IPS-NIHi7 (cell line): ENCODE measurements at regions not wholly inside any gene's neighbourhood (a gene's known extent, or its start where the extent isn't known, plus 50 kb on each side); places are given as distances from the start of the nearest gene placed in this dataset.

Source experiments
- DNase-seq: peaks from one replicate; pipeline ENCODE4 v3.0.0; 2012; ENCODE audit warnings: mixed read lengths; ENCODE audit errors: extremely low spot score

DNA sequence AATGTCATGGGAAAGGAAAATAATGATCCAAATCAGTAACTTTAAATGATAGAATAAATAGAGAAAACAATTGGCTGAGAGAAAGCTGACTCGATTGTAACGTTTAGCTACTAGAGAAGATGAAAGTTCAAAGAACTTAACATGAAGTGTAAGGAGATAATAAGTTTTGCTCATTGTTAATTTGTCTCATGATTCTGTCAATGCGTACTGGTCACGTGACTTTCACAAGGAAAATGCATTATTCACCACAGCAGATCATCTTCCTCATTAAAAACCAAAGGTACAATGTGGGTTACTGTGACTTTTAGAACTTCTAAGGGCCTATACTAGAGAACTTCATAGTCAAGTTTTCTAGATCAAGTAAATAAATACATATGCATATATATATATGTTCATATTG is 1207.2 kb downstream of the EFNB2 start:
- DNase-seq = no peak

DNA sequence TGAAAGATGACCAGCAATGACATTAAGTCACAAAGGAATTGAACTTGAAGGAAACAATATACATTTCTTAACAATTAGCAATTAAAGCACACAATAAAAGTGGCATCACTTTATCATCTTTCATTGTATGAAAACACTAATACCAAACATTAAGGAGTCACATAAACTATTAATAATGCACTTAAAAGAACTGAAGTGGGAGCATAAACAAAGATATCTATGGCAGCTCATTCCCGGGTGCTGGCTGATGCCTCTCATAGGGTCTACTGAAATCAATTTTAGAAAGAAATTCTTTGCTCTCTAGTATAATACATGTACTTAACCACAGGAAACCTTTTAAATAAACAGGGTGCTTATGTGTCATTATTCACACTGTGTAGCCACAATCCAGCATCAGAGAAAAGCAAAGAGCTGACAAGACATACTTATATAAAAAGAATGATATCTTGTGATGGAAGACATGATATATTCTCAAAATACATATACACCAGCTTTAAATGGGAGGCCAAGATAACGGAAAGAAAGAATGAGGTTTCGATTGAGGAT is 1207.8 kb downstream of the EFNB2 start:
- no peak for DNase-seq

DNA sequence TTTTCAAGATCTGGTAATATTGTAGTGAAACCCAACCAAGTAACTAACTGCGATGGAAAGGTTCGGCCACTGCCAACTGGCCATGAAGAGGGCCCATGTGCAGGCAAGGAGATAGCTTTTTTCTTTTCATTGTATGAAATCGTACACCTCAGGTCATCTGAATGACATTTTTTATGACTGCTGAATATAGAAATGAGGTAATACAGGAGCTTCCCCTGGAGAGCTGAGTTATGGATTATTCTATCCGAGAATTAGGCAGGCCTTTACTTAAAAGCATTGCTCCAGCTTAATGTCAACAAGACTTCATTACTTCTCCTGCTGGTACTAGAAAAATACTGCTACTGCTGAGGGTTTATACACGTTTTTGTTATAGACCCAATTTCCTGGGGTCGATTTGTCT is 1215.6 kb downstream of the EFNB2 start:
- DNase-seq = no peak

DNA sequence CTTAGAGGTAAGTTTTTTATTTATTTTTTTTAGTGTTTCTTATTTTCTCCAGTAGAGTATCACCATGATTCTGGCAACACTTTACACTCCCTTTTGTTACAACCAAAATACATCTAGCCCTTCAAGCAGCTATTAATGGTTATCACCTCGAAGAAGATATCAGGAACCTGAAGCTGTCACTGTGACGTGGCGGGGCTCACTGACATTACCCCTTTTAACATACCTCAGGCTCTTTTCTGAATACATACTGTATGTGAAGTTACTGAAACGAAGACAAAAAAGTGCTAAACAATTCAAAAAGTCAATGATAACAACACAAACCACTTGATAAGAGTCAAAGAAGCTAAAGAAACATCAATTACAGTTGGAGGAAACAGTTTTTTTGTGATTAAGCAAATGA is 1218.7 kb downstream of the EFNB2 start:
- DNase-seq = no peak

DNA sequence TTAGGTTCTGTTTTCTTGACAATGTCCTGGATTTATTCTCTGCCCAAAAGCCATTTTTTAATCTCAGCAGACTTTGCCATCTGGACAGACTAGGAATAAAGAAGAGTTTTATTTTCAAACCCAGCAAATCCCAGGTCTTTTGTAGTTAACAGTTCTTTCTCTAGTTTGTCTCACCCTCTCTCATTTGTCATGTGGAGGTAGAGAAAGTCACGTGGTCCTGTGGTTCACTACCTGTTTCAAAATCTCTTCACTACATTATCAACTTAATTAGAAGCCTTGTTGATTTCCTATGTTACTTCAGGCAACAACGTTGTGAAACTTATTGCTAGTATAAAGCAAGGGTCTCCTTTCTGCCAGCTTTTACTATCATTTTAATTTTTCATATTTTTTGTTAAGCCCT is 1222.6 kb downstream of the EFNB2 start:
- no peak for DNase-seq

DNA sequence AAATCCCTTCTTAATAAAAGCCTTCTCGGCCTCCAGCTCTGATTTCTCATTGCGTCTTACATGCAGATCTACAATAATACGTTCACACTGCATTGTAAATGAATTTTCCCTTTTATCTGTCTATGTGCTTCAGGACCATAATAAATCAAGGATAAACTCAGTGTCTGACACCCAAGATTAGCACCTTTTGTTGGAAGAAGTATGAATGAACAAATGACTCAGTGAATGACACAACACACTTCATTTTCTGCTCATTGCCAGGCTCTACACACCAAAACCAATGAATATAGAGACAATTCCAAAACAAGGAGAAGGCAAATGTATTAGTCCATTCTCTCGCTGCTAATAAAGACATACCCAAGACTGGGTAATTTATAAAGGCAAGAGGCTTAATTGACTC is 1224.4 kb downstream of the EFNB2 start:
- no peak for DNase-seq

DNA sequence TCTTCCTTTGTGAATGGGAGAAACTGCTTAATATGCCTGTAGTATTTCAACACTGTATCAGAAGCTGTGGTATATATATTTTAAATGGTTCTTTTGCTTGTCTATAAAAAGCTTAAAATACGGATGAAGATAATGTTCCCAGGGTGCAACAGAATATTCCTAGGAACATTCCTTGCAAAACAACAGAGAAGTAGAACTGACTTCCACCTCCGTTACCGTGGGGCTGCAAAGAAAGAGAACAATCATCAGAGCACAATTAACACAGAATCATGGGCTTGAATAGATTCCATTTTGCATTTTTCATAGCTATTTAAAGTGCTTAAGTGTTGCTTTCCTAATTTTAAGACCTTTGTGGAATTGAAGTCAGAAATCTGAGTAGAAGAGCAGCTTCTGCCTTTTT is 1227.7 kb downstream of the EFNB2 start:
- DNase-seq = no peak

DNA sequence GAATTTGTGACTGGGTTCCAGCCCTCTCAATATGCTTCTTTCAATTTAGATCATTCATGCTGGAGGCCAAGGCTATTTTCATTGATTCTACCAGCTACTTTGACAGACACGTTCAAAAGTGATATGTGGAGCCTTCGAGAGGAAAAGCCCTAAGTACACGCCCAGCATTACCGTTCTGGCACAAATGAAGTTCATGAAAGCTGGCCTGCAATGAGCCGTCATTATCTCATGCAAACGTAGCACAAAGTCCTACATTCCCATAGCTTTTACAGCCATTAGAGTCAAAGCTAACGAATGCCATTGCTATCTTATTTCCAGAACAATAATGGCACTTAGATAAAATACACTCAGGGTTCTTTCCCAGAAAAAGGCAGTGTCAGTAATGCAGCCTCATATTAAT is 1237.6 kb downstream of the EFNB2 start:
- DNase-seq = no peak

DNA sequence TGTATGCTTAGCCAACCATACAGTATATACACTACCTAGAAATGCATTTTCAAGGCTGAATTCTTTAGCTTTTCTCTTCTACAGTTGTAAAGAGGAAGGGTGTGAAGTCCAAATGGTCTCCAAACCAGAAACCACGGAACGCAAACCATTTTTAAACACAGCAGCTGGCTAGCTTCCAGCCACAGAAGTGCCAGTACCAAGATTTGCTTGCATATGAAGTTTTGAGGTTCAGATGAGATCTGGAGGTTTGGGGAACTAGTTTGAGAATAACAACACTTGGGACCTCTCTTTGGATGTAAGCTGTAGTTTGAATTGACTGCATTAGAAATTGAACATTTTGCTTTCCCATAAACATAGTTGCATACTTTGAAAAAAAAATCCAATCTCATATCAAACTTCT is 1243.5 kb downstream of the EFNB2 start:
- no peak for DNase-seq

DNA sequence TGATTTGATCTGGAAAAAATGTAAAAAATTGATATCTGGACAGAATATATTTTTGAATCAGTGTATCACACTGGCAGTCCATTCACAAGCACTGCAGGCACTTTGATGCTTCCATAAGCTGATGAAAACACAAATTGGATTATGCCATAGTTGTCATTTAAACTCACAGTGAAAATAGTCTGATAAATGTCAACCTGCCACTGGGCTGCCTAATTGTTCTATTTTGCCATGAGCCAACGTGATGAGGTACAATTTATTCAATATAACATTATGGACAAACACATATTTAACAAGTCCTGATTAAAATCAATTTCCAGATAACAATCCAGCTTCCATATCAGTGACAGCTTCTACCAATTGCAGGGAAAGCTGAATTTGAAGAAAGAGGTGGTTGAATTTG is 1244.9 kb downstream of the EFNB2 start:
- DNase-seq = no peak

DNA sequence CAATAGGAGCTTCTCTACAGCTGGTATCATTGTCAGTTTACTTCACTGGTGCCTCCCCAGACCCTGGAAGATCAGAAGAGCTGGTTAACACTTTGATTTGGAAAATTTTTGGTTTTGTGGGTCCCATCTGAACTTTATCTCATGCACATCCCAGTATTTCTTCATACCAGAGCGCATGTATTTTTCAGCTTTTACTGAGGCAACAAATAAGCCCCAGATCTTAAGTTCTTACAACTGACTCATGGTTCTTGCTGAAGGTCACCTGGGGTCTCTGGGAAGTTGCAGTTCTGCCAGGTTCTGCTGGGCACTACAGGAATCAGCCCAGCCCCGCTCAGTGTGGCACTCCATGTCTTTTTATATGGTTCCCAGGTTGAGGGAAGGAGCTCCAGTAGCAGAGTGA is 1249.9 kb downstream of the EFNB2 start:
- no peak for DNase-seq

DNA sequence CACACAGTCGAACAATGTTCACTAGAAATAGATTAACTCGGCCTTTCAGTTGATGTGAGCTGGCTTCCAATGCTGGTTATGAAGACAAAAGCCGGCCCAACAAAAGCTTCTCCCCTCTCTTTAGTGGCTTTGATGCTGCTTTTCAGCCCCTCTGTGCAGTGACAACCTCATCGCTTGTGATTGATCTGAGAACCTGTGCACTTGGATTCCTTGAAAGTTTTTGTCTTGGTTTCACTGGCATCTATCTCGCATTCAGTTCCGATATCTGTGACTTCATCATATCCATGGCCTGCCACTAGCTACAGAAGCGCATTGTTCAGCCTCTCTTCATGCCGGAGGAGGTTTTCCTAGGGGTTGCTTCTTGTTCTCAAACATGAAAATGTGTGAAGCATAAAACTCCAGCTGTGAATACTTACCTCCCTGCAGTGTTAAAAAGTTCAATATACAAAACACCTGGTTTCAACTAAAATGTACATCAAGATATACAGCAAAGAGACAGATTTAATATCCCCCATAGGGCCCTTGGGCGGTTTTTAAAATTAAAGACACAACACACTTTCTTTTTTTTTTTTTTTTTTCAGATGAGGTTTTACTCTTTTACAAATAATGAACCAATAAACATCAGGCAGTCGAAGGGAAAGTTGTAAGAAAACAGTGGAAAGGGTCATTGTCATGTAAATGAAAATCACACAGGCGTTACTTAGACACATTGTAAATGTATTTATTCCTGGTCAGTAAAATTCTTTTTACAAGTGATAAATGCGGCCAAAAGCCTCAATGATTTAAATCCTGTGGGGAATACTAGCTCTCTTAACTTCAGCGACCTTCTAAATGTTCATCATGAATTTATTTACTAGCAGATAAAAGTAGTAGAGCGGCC is 1252.8 kb downstream of the EFNB2 start:
- no peak for DNase-seq

DNA sequence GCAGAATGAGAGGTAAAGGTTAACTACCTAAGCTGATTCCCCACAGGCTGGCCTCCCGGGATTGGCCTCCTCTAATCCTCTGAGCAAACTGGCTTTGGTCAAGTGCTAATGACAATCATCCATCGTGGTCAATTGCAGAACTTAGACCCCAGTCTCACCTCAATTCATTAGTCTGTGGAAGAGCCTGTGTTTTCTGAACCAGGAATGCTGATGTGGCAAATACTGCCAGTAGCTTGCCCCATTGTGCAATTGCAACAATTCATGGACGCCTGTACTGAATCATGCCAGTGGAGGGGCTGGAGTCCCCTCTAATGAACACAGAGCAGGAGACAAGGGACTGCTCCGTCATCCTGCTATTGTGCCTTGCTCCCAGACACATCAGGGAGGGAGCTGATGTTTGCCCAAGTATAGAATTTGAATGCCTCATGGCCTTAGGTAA is 1256.5 kb downstream of the EFNB2 start:
- DNase-seq = peak; percentile 45

DNA sequence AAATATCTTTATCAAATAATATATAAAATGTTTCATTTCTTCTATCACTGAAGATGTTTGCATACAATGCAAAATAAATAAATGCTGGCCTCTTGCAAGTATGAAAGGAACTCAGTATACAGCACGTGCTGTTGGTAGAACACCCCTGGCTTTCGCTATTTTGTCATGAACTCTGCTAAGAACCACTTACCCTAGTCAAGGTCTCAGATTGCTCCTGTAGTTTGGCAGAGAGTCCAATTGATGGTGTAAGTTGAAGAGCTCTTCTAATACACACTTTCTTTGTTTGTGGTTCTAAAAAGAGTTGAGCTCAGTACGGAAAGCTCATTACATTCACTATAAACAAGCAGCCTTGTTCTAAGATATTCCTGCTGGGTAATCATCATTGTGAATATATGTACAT is 1258.9 kb downstream of the EFNB2 start:
- DNase-seq = no peak

DNA sequence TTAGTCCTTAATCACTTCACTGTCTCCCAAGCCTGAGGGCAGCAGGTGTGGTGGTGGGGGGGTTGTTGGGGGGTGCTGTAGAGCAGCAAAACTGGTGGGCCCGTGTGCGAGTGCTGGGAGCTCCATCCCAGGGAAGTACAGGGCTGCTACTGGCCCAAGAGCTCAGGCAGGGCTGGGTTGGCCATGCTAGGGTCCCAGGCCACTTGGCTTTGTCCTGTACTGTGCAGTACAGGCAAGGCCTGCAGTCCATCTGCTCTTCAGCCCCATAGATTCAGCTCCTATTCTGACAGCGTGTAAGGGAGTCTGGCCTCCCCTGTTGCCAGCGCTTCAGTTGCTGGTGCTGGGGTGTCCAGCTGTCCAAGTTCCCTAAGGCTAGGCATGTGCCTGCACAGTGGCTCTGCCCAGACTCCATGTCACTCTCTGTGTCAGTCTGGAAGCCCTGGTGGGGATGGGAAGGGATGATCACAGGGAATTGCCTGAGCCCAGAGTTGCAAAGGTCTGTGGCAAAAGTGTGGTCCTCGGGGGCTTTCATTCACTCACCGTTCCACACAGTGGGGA is 1261.7 kb downstream of the EFNB2 start:
- no peak for DNase-seq

DNA sequence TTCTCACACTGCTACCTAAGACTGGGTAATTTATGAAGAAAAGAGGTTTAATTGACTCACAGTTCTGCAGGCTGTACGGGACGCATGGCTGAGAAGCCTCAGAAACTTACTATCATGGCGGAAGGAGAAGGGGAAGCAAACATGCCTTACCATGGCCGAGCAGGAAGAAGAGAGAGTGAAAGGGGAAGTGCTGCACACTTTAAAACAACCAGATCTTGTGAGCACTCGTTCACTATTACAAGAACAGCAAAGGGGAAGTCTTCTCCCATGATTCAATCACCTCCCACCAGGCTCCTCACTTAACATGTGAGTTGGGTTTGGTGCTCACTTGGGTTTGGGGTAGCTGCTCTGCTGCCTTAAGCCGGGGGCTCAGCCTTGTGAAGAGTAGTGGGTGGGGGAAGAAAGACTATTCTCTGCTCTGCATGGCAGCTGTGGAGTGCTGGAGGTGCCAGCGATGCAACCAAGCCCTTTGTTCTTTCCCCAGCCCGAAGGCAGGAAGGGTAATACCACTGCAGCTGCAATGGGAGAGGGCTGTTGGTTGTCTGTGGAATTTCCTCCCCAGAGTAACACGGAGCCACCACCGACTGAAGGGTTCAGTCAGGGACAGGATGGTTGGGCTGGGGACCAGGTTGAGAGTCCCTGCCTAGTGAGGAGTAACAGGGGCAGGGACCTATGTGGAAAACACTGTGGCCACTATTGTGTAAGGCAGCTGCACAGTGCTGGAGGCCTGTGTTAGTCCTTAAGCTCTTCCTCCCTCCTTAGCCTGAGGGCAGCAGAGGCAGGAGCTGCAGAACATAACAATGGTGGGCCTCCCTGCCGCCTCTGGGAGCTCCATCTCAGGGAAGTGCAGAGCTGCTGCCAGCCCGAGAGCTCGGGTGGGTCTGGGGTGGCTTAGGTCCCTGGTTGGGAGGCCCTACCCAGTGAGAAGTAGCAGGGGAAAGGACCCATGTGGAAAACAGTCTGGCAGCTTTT is 1262.5 kb downstream of the EFNB2 start:
- DNase-seq = no peak

DNA sequence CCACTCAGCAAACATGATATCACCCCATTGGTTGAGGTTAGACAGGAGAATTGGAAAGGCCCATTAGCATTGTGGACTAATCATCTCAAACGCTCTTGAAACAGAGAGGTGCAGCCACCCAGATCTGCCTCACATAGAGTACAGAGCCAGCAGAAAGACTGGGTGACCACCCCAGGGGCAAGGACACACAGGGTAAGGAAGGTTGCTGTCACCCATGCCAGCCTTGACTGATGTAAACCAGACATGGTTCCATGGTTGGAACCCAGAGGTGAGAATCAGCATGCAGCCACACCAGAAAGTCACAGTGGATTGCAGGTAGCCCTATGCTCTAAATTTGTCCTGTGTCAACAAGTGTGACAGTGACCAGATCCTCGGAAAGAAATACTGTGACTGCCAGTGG is 1268.8 kb downstream of the EFNB2 start:
- no peak for DNase-seq

DNA sequence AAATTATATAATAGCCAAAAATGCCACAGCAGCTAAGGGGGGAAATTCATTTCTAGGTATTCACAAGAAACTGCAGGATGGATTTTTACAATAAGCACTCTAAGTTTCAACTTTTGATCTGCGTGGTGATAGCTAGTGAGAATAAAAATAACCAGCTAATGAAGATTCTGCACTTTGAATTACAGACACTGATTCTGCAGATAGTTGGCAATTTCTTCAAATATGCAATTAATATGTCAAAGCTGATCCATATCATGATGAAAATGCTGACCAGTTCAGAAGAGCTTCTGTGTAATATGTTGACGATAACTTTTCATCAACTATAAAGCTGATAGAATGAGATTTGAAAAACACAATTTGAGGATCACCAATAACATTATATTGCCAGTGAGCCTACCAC is 1272.9 kb downstream of the EFNB2 start:
- no peak for DNase-seq

DNA sequence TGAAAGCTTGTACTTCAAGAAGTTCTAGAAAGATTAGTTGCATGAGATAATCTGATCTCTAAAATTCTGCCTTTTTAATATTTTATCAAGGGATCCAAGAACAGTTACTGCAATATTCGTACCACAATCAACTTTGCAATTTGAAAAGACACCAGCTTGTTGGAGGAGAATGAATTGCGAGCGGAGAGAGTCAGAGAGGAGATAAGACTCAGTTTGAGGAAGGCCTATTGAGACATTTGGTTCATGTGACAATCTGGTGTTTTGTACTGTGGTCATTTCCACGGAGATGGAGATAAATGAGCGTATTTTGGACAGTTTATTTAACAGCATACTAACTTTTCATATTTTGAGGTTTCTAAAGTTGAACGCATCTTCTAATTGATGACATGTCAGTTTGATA is 1276.0 kb downstream of the EFNB2 start:
- DNase-seq = no peak

DNA sequence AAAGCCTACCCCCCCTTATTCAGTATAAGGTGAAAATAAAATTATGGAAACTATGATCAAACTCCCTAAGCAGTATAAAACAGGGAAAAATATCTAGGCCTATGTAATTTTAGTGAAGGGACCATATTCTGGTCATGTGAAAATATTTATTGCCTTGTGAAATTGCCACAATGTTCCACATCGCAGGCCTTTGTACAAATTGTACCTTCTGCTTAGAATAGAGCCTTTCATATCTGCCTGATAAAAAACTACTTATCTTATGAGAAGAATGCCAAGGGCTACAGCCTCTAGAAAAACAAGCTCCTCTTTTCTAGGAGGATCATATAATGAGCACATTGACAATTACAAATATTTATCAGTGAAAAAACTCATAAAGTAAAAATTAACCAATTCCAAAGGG is 1280.0 kb downstream of the EFNB2 start:
- no peak for DNase-seq

DNA sequence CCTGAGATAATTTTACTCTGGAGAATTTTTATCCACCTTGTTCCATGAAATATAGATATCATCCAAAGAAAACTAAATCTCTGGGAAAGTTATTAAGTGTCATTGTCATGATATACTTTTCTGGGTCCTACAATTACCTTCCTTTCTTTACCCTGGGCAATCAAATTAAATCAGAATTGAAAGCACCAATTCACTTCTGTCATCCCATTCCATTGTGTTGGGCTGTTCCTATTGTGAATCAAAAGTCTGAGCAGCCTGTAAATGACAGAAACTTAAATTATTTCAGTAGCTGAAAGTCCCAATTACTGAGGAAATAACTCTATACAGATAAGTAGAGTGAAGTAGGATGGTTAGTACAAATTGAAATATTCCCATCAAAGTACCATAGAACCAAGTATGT is 1284.2 kb downstream of the EFNB2 start:
- DNase-seq = no peak

DNA sequence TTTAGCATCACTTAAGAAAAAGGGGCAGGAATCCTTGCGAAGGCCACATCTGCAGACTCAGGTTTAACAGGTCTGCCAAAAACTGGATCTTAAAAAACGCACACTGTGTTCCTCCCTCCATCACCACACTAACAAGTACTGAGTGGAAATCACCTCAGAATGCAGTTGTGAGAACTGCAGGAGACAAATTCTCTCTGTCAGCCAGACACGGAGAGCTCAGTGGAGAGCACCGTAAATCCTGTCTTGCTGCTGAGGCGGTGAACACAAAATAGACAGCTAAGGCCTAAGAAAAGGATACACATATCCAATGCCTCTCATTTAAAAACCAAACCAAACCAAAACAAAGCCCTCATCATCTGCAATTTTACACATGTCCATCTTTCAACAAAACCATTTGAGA is 1287.6 kb downstream of the EFNB2 start:
- DNase-seq = no peak
